Stimulated activated CD4-positive, alpha-beta T cell treated with anti-CD3 and anti-CD28 coated beads, Interleukin-4, amount 100 ng/mL, for 4 hours (primary cell): ENCODE measurements at regions not wholly inside any gene's neighbourhood (a gene's known extent, or its start where the extent isn't known, plus 50 kb on each side); places are given as distances from the start of the nearest gene placed in this dataset.
"Not testable (repeated sequence)": the region's sequence is repeated elsewhere in the genome, so short reads cannot be mapped to it uniquely, and the experiment has no call there.

Experiments
- DNase-seq, 2 experiments: peaks; one replicate each; pipeline ENCODE4 v3.0.0-alpha.2; 2020

GRCh38 chr7:106750773-106751172 lies 89.8 kb upstream of the CCDC71L start:
- no peak for DNase-seq

- DNase-seq: no peak
Observed at GRCh38 chr7:106752367-106752766, 91.4 kb upstream of the CCDC71L start.

- DNase-seq: not testable (repeated sequence)
Observed at GRCh38 chr7:106755024-106755423, 94.1 kb upstream of the CCDC71L start.

GRCh38 chr7:106755641-106756040 lies 94.7 kb upstream of the CCDC71L start:
- no peak for DNase-seq

- no peak for DNase-seq
Observed at GRCh38 chr7:106756071-106756470, 95.1 kb upstream of the CCDC71L start.

- DNase-seq: no peak
Observed at GRCh38 chr7:106756884-106757283, 95.9 kb upstream of the CCDC71L start.

- DNase-seq: no peak
Observed at GRCh38 chr7:106757846-106758245, 96.9 kb upstream of the CCDC71L start.

- not testable (repeated sequence) for DNase-seq
Observed at GRCh38 chr7:106762845-106763244, 101.9 kb upstream of the CCDC71L start.

- DNase-seq: no peak
Observed at GRCh38 chr7:106763717-106764116, 101.4 kb upstream of the PIK3CG start.

- no peak for DNase-seq
Observed at GRCh38 chr7:106765727-106766355, 99.2 kb upstream of the PIK3CG start.

GRCh38 chr7:106766551-106766950 lies 98.5 kb upstream of the PIK3CG start:
- no peak for DNase-seq

GRCh38 chr7:106767078-106767477 lies 98.0 kb upstream of the PIK3CG start:
- no peak for DNase-seq

- no peak for DNase-seq
Observed at GRCh38 chr7:106767498-106768323, 97.4 kb upstream of the PIK3CG start.

- DNase-seq: no peak
Observed at GRCh38 chr7:106768324-106768751, 96.7 kb upstream of the PIK3CG start.

- no peak for DNase-seq
Observed at GRCh38 chr7:106770191-106770590, 94.9 kb upstream of the PIK3CG start.

GRCh38 chr7:106772655-106773108 lies 92.4 kb upstream of the PIK3CG start:
- no peak for DNase-seq

- DNase-seq: no peak
Observed at GRCh38 chr7:106773228-106773627, 91.9 kb upstream of the PIK3CG start.

GRCh38 chr7:106773721-106774120 lies 91.4 kb upstream of the PIK3CG start:
- no peak for DNase-seq

GRCh38 chr7:106774213-106774767 lies 90.8 kb upstream of the PIK3CG start:
- DNase-seq: no peak

GRCh38 chr7:106774768-106775551 lies 90.1 kb upstream of the PIK3CG start:
- DNase-seq: peak; percentile 12 to 48

- DNase-seq: no peak
Observed at GRCh38 chr7:106775552-106775936, 89.5 kb upstream of the PIK3CG start.

- no peak for DNase-seq
Observed at GRCh38 chr7:106775975-106776607, 89.0 kb upstream of the PIK3CG start.
